ENCODE measurements at regions not wholly inside any gene's neighbourhood (a gene's known extent, or its start where the extent isn't known, plus 50 kb on each side); places are given as distances from the start of the nearest gene placed in this dataset.

GRCh38 chr3:89042236-89042835 is 65.1 kb upstream of the EPHA3 start:
- no peak overlapping the region for H3K27ac ChIP-seq
- H3K4me2 ChIP-seq, result no peak overlapping the region
- no peak for TF ChIP-seq CTCF (conservative IDR thresholded peaks at IDR 0.05; ENCODE audit: low read depth, low read length)

GRCh38 chr3:89043406-89043932 is 64.0 kb upstream of the EPHA3 start:
- Histone ChIP-seq H3K4me2 (no peak overlapping the region), H2AFZ (ENCODE audit: low read depth) (no peak overlapping the region), H3K4me1 (ENCODE audit: low read depth, poor library complexity, severe bottlenecking) (no peaks in the 10 kb centered on the region), H4K20me1 (ENCODE audit: insufficient read depth) (no peaks in the 10 kb centered on the region), H3K9ac (no peak overlapping the region), H3K27me3 (ENCODE audit: insufficient read depth, low read depth) (no peaks in the 10 kb centered on the region), H3K36me3 (ENCODE audit: insufficient read depth) (no peaks in the 10 kb centered on the region), H3K4me3 (IDR thresholded peaks at IDR 0.05; ENCODE audit: insufficient read depth, low read depth, low read length) (no peak overlapping the region), H3K27ac (no peak overlapping the region), H3K79me2 (ENCODE audit: insufficient read depth, low read depth) (no peaks in the 10 kb centered on the region)
- TF ChIP-seq CTCF (conservative IDR thresholded peaks at IDR 0.05; ENCODE audit: low read depth, low read length), result no peak

More at GRCh38 chr3:89042236-89042835, 65.1 kb upstream of the EPHA3 start:
- Histone ChIP-seq H3K4me1 (ENCODE audit: low read depth, poor library complexity, severe bottlenecking) (no peaks in the 10 kb centered on the region), H3K79me2 (ENCODE audit: insufficient read depth, low read depth) (no peaks in the 10 kb centered on the region), H3K9ac (no peak overlapping the region), H3K4me3 (IDR thresholded peaks at IDR 0.05; ENCODE audit: insufficient read depth, low read depth, low read length) (no peak overlapping the region), H2AFZ (ENCODE audit: low read depth) (no peak overlapping the region), H4K20me1 (ENCODE audit: insufficient read depth) (no peaks in the 10 kb centered on the region), H3K27me3 (ENCODE audit: insufficient read depth, low read depth) (no peaks in the 10 kb centered on the region), H3K36me3 (ENCODE audit: insufficient read depth) (no peaks in the 10 kb centered on the region)

- H3K9ac ChIP-seq, result no peak overlapping the region
- no peak for TF ChIP-seq CTCF (conservative IDR thresholded peaks at IDR 0.05; ENCODE audit: low read depth, low read length)
- H3K27ac ChIP-seq, result no peak overlapping the region
- H3K4me1 ChIP-seq (ENCODE audit: low read depth, poor library complexity, severe bottlenecking), result no peaks in the 10 kb centered on the region
- H3K36me3 ChIP-seq (ENCODE audit: insufficient read depth), result no peaks in the 10 kb centered on the region
- no peak overlapping the region for H3K4me2 ChIP-seq
- no peaks in the 10 kb centered on the region for H3K27me3 ChIP-seq (ENCODE audit: insufficient read depth, low read depth)
- no peaks in the 10 kb centered on the region for H4K20me1 ChIP-seq (ENCODE audit: insufficient read depth)
- no peak overlapping the region for H3K4me3 ChIP-seq (IDR thresholded peaks at IDR 0.05; ENCODE audit: insufficient read depth, low read depth, low read length)
- H3K79me2 ChIP-seq (ENCODE audit: insufficient read depth, low read depth), result no peaks in the 10 kb centered on the region
- H2AFZ ChIP-seq (ENCODE audit: low read depth), result no peak overlapping the region
Measured at GRCh38 chr3:89046661-89047060, 60.8 kb upstream of the EPHA3 start.

- Histone ChIP-seq H3K9ac (no peak overlapping the region), H3K4me2 (no peak overlapping the region), H3K79me2 (ENCODE audit: insufficient read depth, low read depth) (no peaks in the 10 kb centered on the region), H3K27me3 (ENCODE audit: insufficient read depth, low read depth) (no peaks in the 10 kb centered on the region), H3K4me3 (IDR thresholded peaks at IDR 0.05; ENCODE audit: insufficient read depth, low read depth, low read length) (no peak overlapping the region), H2AFZ (ENCODE audit: low read depth) (no peak overlapping the region), H3K36me3 (ENCODE audit: insufficient read depth) (no peaks in the 10 kb centered on the region), H3K27ac (no peak overlapping the region), H4K20me1 (ENCODE audit: insufficient read depth) (no peaks in the 10 kb centered on the region), H3K4me1 (ENCODE audit: low read depth, poor library complexity, severe bottlenecking) (no peaks in the 10 kb centered on the region)
- no peak for TF ChIP-seq CTCF (conservative IDR thresholded peaks at IDR 0.05; ENCODE audit: low read depth, low read length)
Measured at GRCh38 chr3:89049119-89049518, 58.3 kb upstream of the EPHA3 start.

Measured in KMS-11 (cell line).